Common myeloid progenitor, CD34-positive (primary cell): ENCODE measurements at regions not wholly inside any gene's neighbourhood (a gene's known extent, or its start where the extent isn't known, plus 50 kb on each side); places are given as distances from the start of the nearest gene placed in this dataset.

Source experiments
- CTCF ChIA-PET: fragments of 350-600 bp; sonication (Branson Sonifier 250); formaldehyde crosslinking; loops from one replicate; lab custom pipeline; 2021; ENCODE audit warnings: antibody characterized with exemption; lab: Charles Lee
- POLR2A ChIA-PET: fragments of 350-600 bp; sonication (Branson Sonifier 250); formaldehyde crosslinking; loops from one replicate; lab custom pipeline; 2021; ENCODE audit warnings: antibody characterized with exemption; lab: Charles Lee
- DNase-seq, 3 donors: peaks; one replicate each; pipeline versions ENCODE4 v3.0.0 to v3.0.0-alpha.2; 2013
- H3K27ac ChIP-seq, 2 experiments: 1 replicate in 1 of 2; 2 replicates in 1 of 2; pipeline ENCODE4 v1.7.0; 2013; ENCODE audit warnings: inconsistent platforms in 2 of 2, low read length in 2 of 2, mild to moderate bottlenecking in 2 of 2, low read depth in 1 of 2, moderate library complexity in 1 of 2; ENCODE audit not compliant: severe bottlenecking in 2 of 2, insufficient read depth in 1 of 2, poor library complexity in 1 of 2
- H3K27me3 ChIP-seq, 5 experiments: replicated peaks in 2 of 5; 1 replicate in 3 of 5; 2 replicates in 2 of 5; pipeline versions ENCODE4 v1.6.1 to v1.7.0; 2013; ENCODE audit warnings: low read length in 4 of 5, mild to moderate bottlenecking in 2 of 5, moderate library complexity in 2 of 5, inconsistent platforms in 1 of 5; ENCODE audit not compliant: insufficient read depth in 5 of 5, control insufficient read depth in 4 of 5
- H3K36me3 ChIP-seq, 4 experiments: 1 replicate in 2 of 4; 2 replicates in 2 of 4; pipeline versions ENCODE4 v1.6.1 to v1.7.0; 2013; ENCODE audit warnings: low read length in 3 of 4, control low read depth in 1 of 4, mild to moderate bottlenecking in 1 of 4; ENCODE audit not compliant: control insufficient read depth in 4 of 4, insufficient read depth in 4 of 4
- H3K4me1 ChIP-seq, 4 experiments: 1 replicate in 3 of 4; 2 replicates in 1 of 4; pipeline versions ENCODE4 v1.6.1 to v1.7.1; 2013; ENCODE audit warnings: low read length in 3 of 4, mild to moderate bottlenecking in 3 of 4, control low read depth in 1 of 4, inconsistent platforms in 1 of 4, moderate library complexity in 1 of 4; ENCODE audit not compliant: control insufficient read depth in 4 of 4, insufficient read depth in 4 of 4; ENCODE audit errors: control extremely low read depth in 1 of 4
- H3K4me3 ChIP-seq, 7 experiments: 1 replicate in 4 of 7; 2 replicates in 3 of 7; pipeline versions ENCODE4 v1.5.1 to v1.7.0; 2013; ENCODE audit warnings: mild to moderate bottlenecking in 7 of 7, low read length in 6 of 7, moderate library complexity in 6 of 7, inconsistent platforms in 2 of 7, low read depth in 2 of 7, control low read depth in 1 of 7; ENCODE audit not compliant: insufficient read depth in 4 of 7, control insufficient read depth in 1 of 7; ENCODE audit errors: extremely low read depth in 1 of 7
- H3K9me3 ChIP-seq, 5 experiments: 1 replicate in 4 of 5; 2 replicates in 1 of 5; pipeline versions ENCODE4 v1.6.1 to v1.7.1; 2013; ENCODE audit warnings: low read length in 4 of 5, mild to moderate bottlenecking in 2 of 5, inconsistent platforms in 1 of 5, low read depth in 1 of 5, moderate library complexity in 1 of 5; ENCODE audit not compliant: control insufficient read depth in 4 of 5, insufficient read depth in 2 of 5; ENCODE audit errors: control extremely low read depth in 1 of 5
- WGBS: methylation state at CpG from one replicate; pipeline ENCODE4 v1.1.5; 2013; ENCODE audit not compliant: insufficient coverage; 5-methylcytosine and 5-hydroxymethylcytosine counted together

DNA sequence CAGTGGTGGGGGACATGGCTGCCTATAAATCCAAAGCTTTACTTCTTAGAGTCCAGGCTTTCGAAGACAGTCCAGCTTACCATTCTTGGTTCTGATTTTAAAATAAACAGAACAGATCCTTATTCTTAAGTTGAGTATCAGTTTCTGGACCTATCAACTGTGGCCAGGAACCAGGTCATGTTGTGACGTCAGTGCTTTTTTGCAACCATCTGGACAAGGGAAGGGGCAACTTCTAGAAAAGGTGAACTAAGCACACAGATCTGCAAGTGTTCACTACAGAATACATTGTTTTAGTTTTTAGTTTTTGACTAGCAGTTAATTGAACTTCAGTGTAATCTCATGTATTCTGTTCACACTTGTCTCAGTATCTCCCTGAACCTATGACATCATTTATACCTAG, 326.0 kb upstream of the MGAT5 start:
- Histone ChIP-seq H3K27me3 (no peaks in the 10 kb centered on the region), H3K4me3 (no peak overlapping the region), H3K27ac (no peak overlapping the region), H3K9me3 (no peaks in the 10 kb centered on the region), H3K36me3 (no peaks in the 10 kb centered on the region), H3K4me1 (no peaks in the 10 kb centered on the region)
- DNase-seq, result no peak
- WGBS, result 83% methylated on average over 2 of the region's 2 CpGs
- ChIA-PET CTCF (no interaction called here), POLR2A (no interaction called here)

GRCh38 chr2:133936096-133936495, 317.8 kb upstream of the MGAT5 start:
- Histone ChIP-seq H3K27me3 (peaks cover 0 to 2% (median 0%) of the 10 kb centered on the region in 5 experiments), H3K4me1 (no peaks in the 10 kb centered on the region), H3K36me3 (no peaks in the 10 kb centered on the region), H3K4me3 (no peak overlapping the region), H3K9me3 (no peaks in the 10 kb centered on the region), H3K27ac (no peak overlapping the region)
- 94% methylated on average over 7 of the region's 8 CpGs for WGBS
- ChIA-PET CTCF (no interaction called here), POLR2A (no interaction called here)
- no peak for DNase-seq

- Histone ChIP-seq H3K4me3 (no peak overlapping the region), H3K27ac (no peak overlapping the region), H3K36me3 (no peaks in the 10 kb centered on the region), H3K9me3 (no peaks in the 10 kb centered on the region), H3K27me3 (peaks cover 0 to 2% (median 0%) of the 10 kb centered on the region in 5 experiments), H3K4me1 (no peaks in the 10 kb centered on the region)
- 100% methylated on average over 1 of the region's 4 CpGs for WGBS
- CTCF ChIA-PET, result no interaction called here
- DNase-seq, result no peak
- POLR2A ChIA-PET, result no interaction called here
These were observed 317.3 kb upstream of the MGAT5 start for GRCh38 chr2:133936601-133937000.

GRCh38 chr2:133937669-133938068, 316.2 kb upstream of the MGAT5 start:
- no peak overlapping the region for H3K4me3 ChIP-seq
- H3K9me3 ChIP-seq, result no peaks in the 10 kb centered on the region
- no peak overlapping the region for H3K27ac ChIP-seq
- H3K4me1 ChIP-seq, result no peaks in the 10 kb centered on the region
- DNase-seq, result no peak
- H3K36me3 ChIP-seq, result no peaks in the 10 kb centered on the region
- POLR2A ChIA-PET, result no interaction called here
- CTCF ChIA-PET, result no interaction called here
- H3K27me3 ChIP-seq, result peaks cover 0 to 2% (median 0%) of the 10 kb centered on the region in 5 experiments
- WGBS, result 94% methylated on average over 6 of the region's 7 CpGs

DNA sequence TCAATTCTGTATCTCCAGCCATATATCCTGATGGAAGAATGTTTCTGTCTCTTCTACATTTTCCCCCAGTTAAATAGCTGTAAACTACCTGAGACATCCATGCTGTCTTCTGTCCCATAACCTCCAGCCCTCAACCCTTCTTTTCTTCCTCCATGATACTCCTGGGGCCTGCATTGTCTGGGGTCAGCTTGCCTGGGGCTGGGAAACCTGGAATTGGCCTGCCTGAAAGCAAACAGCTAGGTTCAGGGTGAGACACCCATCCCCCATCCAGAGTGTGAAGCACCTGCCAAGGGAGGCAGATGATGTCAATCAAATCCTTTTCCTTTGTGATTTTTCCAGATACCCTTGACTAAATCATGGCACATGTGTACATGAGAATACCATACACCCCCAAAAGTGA, 313.7 kb upstream of the MGAT5 start:
- ChIA-PET CTCF (no interaction called here), POLR2A (no interaction called here)
- no peak for DNase-seq
- H3K27me3 ChIP-seq, result peaks cover 0 to 2% (median 0%) of the 10 kb centered on the region in 5 experiments
- no peaks in the 10 kb centered on the region for H3K4me1 ChIP-seq
- H3K4me3 ChIP-seq, result no peak overlapping the region
- no peak overlapping the region for H3K27ac ChIP-seq
- no peaks in the 10 kb centered on the region for H3K36me3 ChIP-seq
- no peaks in the 10 kb centered on the region for H3K9me3 ChIP-seq

- WGBS, result 67% methylated on average over 1 of the region's 2 CpGs
- ChIA-PET CTCF (no interaction called here), POLR2A (interaction anchor here (0.6 kb wide), 1 partner anchor 486 kb away, joined by 3 read pairs; no protein-coding TSS in a partner anchor)
- Histone ChIP-seq H3K27me3 (peaks cover 0 to 2% (median 0%) of the 10 kb centered on the region in 5 experiments), H3K27ac (no peak overlapping the region), H3K4me3 (no peak overlapping the region), H3K4me1 (no peaks in the 10 kb centered on the region), H3K9me3 (no peaks in the 10 kb centered on the region), H3K36me3 (no peaks in the 10 kb centered on the region)
- no peak for DNase-seq
These were observed 312.2 kb upstream of the MGAT5 start for GRCh38 chr2:133941666-133942065.

GRCh38 chr2:133942398-133942797, 311.5 kb upstream of the MGAT5 start:
- no peak for DNase-seq
- peaks cover 0 to 2% (median 0%) of the 10 kb centered on the region in 5 experiments for H3K27me3 ChIP-seq
- ChIA-PET CTCF (no interaction called here), POLR2A (no interaction called here)
- H3K9me3 ChIP-seq, result no peaks in the 10 kb centered on the region
- H3K27ac ChIP-seq, result no peak overlapping the region
- no peak overlapping the region for H3K4me3 ChIP-seq
- no peaks in the 10 kb centered on the region for H3K4me1 ChIP-seq
- no peaks in the 10 kb centered on the region for H3K36me3 ChIP-seq
- WGBS, result 86% methylated on average over 1 of the region's 1 CpG
